ENCODE measurements at regions not wholly inside any gene's neighbourhood (a gene's known extent, or its start where the extent isn't known, plus 50 kb on each side); places are given as distances from the start of the nearest gene placed in this dataset.
A peak's percentile ranks its signal among the peaks of the same experiment; 100 is the strongest.

DNA sequence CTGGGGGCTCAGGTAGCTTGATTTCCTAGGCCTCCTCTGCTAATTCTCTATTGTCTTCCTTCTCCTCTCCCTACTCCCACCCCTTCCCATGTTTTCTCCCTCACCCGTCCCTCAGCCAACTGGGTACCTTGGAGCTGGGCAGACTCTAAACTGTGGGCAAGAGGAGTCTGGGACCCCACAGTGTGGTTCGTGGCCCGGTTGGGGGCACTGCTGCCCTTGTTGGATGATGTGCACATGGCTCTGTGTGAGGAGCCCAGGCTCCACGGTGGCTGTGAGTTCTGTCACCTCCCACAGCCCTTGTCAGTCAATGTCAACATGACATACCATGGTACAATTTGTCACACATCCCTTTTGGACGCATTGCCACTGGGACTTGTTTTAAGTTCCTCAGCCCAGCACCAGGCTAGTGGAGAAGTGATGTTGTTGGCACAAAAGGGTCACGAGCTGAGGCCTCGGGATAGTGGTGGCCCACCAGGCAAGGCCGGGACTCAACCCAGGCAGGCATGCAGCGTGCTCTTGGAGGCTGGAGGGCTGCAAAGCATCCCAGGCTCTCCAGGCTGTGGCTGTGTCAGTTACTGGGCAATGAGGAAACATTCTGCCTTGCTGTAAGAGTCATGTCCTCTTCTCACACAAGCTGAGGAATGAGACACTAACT lies 142.3 kb downstream of the TLE3 start:
- no peak for DNase-seq

DNA sequence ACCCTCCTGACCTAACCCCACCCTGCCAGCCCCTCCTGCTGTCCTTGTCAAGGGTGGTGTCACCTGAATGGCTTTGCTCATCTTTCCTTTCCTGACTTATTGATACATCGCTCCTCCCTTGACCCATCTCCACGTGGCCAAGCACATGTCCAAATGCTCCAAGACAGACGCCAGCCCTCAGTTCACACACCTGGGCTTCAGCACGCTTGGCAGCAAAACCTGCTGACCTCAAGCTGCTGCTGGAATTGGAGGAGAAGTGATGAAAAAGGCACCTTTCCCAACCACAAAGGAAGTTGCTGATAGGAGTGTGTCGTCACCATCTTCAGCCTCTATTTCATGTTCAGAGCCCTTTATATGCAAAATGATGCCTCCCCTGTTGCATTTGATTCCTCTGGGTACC lies 141.3 kb downstream of the TLE3 start:
- DNase-seq, result no peak

DNA sequence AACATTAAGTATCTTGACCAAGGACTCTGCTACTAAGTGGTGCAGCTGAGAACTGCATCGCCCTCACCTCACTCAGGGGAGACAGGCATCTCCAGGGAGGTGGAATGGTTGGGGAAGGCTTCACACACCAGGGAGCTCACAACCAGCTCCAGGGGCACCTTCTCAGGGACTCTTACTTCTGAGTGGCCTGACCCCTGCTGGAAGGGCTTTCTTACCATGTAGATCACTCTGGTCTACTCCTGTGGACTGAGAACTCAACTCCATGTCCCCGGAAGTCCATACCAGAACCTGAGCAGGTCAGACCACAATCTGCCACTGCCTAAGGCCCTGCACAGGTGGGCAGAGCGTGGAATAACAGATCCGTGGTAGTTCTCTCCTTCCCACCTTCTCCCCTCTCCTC lies 140.5 kb downstream of the TLE3 start:
- no peak for DNase-seq

DNA sequence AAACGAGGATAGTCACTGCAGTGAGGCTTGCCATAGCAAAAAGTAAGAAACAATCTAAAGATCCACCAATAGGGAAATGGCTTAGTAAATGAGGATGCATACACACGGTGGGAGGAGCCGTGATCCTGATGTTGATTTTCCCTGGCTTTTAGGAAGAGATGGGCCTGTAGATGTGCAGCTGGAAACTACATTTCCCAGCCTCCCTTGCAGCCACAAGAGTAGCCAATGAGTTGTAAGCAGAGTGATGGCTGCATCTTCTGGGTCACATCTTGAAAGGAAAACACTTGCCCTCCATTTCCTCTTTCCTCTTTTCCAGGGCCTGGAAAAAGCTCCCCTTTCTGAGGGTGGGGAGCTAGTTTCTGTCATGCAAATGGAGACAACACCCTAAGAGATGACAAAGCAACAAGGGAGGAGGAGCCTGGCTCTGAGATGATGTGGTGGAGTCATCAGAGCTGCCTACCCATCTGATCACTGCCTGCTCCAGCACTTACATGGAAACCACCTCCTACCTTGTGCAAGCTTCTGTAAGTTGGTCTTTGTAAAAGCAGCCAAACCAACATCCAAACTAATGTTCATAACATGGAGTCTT lies 139.1 kb downstream of the TLE3 start:
- DNase-seq, result no peak

DNA sequence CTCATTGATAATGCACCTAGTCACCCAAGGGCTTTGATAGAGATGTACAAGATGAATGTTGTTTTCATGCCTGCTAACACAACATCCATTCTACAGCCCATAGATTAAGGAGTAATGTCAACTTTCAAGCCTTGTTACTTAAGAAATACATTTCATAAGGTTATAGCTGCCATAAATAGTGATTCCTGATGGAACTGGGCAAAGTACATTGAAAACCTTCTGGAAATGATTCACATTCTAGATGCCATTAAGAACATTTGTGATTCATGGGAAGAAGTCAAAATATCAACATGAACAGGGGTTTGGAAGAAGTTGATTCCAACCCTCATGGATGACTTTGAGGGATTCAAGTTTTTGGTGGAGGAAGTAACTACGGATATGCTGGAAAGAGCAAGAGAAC lies 135.2 kb downstream of the TLE3 start:
- DNase-seq, result no peak

DNA sequence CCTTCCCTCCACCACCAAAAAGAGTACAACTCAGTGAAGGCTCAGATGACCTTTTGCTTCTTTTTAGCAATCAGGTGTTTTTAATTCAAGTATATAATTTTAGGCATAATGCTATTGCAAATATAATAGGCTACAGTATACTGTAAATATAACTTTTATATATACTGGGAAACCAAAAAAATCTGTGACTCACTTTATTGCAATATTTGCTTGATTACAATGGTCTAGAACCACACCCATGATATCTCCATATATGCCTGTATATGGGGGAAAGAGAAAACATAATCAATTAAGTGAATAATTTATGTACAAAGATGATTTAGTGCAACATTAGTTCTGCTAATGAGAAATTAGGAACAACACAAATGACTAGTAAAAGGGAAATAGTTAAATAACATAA lies 134.3 kb downstream of the TLE3 start:
- no peak for DNase-seq

DNA sequence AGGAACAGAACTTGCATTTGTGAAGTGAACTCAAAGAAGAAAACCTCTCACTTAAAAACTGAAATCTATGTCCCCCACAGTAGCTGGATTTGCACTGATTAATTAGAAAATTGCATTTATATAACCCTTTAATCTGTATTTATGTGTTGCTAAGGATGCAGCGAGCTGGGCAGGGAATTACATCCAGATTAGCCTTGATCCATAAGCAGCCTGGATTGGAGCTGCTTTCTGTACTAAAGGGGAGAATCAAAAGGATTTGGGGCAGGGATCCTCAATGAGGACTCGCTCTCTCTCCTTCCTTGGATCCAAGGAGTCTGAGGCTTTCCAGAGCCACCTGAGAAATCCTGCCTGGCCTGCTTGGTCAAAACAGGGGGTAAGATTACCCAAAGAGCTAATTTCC lies 125.9 kb downstream of the TLE3 start:
- DNase-seq, result no peak

DNA sequence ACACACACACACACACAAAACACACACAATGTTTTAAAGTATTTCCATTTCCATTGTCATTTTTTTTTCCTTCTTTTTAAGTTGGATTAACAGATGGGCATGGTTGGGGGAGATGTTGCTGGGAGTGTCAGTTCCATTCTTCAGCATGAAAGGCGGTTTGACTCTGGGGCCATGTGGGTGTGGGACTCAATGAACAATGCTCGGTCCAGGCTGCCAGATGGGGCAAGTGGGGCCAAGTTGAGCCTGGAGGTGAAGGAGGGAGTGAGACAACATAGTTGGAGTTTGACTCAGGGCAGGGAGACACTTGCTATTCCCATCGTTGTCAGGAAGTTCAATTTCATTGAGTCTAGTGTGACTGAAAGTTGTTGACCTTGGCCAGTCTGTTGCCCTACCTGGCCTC lies 125.3 kb downstream of the TLE3 start:
- DNase-seq, result no peak

DNA sequence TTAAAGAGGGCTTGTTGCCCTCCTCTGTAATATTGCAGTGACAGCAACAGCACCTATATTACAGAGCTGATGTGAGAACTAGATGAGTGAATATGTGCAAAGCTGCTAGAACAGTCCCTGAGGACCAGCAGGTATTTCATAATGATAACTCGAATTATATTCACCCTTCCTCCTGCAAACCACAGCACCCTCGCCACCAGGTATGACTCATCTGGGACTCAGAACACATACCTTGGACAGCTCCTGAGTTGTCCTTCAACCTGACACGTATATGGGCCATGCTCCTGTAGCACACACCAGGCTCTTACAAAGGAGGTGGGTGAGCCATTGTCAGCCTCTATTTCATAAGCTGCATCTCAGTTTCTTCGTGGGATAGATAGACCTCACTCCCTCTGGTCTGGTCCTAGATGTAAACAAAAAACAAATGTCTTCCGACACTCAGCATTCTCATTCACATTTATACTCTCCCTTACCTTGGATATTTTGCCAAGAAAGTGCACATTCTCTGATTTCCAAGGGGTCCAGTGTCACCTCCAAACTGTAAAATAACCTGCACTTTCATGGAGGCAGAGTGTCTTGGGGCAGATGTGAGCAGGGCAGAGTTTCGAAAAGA lies 124.5 kb downstream of the TLE3 start:
- DNase-seq, result peak; percentile 35

DNA sequence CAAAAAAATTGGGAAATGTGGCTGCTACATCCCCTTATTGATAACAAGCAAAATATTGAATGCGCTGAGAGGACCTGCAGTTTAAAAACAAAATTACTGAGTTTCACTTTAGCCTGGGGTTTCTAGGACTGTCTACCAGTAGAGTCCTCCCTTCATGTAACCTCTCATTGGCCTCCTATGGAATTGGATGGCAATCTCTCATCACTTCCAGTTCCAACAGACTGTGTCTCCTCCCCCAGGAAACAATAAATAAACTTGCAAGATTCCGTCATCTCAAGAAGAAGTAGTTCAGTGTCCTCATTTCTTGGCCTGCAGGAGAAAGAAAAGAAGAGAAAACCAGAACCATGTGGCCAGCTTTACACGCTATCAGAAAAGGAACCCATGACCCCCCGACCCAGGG lies 123.8 kb downstream of the TLE3 start:
- DNase-seq, result no peak

DNA sequence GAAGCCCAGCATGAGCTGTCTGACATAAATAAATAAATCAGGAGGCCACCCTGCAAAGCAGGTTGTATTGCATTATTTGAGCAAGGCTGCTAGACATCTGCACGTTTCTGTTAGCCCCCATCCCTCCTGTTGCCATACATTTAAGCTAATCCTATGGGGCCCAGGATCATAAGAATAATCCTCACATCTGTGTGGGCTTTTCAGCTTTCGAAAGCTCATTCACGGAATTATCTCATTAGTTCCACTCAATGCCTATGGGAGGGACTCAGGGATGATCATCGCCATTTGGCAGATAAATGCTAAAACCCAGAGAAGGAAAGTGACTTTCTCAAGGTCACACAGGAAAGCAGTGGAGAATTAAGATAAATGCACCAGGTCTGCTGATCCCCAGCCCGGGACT lies 123.4 kb downstream of the TLE3 start:
- DNase-seq, result peak; percentile 16

DNA sequence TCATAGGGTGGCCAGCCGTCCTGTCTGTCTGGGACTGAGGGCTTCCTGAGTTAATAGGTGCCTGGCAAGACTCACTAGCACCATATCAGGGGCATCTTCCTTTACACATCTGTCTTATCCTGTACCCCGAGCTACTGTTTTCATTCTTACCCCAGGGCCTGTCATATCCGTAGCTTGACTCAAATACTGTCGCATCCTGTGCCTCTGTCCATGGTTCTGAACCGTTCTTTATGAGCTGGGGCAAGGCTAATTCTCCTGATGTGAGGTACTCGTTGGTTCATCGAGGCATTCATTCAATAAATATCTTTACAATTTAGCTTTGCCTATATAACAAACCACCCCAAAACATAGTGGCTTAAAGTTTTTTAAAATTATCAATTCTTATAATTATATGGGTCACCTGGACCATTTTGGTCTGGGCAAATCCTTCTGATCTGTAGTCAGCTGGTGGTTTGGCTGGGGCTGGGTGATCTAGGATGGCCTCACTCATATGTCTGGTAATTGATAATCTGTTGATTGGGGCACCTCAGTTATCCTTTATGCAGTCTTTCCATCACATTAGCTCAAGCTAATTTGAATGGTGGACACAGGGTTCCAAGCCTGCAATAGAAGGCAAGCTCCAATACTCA lies 121.2 kb downstream of the TLE3 start:
- DNase-seq, result peak; percentile 90

DNA sequence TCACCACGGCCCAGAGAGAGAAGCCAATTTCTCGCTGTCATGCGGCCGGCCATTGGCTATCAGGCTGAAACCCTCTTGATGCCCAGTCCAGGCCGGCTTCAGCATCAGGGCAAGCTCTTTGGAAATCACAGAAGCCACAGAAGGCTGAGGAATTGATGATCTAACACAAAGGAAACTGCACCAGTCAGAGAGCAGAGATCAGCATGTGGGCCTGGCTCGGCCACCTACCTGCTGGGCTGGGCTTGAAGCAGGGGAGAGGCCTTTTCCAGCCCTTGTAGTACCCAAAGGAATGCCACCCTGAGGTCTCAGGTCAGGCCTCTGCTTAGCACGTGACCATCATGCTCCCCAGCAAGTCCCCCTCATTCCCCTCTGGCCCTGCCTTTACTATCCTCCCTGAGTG lies 119.1 kb downstream of the TLE3 start:
- DNase-seq, result no peak

DNA sequence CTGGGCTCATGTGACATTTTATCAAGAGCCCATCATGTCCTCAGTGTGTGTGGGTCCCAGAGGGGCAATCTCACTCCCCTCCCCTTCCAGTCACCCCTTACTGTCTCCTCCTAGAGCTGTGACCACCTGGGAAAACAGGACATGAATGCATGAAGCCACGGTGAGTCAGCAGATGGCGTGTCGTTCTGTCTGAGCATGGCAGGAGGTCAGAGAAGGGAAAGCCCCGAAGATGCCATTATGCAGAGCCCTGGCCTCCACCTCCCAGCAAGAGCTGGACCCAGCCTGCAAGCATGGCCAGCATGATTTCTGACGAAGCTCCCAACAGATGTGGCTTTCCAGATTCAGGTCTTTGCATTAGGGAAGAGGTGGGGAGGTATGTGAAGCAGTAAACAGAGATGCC lies 118.5 kb downstream of the TLE3 start:
- DNase-seq, result no peak

DNA sequence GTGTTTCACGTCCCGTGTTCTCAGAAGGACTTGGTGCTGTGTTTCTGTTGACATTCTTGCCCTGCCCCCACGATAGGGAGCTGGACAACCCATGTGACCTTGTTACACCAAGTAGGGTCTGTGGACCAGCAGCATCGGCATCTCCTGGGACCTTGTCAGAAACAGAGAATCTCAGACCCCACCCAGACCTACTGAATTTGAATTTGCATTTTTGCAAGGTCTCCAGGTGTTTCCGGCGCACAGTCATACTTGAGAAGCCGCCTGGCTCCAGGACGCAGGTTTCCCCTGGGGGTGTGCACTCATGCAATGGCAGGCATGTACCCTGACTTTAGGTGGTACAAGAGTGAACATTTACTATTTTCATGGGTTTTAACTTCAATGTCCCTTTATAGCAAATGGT lies 117.9 kb downstream of the TLE3 start:
- DNase-seq, result no peak

DNA sequence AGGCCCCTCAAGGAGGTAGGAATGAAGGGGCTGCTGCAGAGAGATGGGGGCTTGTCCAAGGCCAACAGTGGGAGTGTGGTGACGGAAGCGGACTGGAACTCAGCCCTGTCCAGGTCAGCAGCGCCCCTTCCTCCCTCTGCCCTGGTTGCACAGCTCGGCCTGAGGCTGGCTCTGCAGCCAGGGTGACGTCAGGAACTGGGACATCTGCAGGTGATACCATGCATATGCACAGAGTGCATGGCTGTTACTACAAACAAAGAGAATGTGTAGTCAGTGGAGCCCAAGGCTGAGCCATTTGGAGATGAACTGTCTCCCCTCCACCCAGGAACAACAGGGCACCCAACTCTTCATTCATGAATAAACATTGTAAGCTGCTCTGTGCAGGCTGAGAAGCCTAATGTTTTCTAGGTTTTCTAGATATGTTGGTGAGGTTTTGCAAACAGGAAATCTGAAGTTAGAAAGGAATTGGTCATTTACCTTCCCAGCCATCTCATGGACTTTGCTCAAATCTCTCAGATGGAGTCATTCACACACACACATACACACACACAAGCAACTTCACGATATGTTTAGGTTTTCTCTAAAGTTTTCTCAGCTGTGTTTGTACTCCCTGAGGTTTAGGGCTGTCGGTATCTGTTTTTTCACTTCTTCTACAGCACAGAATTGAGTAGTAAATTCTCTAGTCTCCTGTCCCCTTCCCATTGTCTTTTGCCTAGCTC lies 117.2 kb downstream of the TLE3 start:
- DNase-seq, result no peak

DNA sequence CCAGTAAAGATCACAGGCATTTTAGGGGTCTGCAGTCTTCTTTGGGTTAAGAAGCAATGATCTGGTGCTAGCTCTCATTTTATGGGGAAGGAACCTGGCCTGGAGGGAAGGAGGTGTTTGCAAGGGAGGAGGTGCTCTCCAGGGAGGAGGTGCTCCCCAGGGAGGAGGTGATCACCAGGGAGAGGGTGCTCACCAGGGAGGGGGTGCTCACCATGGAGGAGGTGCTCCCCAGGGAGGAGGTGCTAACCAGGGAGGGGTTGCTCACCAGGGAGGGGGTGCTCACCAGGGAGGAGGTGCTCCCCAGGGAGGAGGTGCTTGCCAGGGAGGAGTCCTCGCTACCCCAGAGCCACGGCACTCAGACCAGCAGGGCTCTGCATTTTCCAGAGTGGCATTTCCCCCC lies 115.7 kb downstream of the TLE3 start:
- no peak for DNase-seq

DNA sequence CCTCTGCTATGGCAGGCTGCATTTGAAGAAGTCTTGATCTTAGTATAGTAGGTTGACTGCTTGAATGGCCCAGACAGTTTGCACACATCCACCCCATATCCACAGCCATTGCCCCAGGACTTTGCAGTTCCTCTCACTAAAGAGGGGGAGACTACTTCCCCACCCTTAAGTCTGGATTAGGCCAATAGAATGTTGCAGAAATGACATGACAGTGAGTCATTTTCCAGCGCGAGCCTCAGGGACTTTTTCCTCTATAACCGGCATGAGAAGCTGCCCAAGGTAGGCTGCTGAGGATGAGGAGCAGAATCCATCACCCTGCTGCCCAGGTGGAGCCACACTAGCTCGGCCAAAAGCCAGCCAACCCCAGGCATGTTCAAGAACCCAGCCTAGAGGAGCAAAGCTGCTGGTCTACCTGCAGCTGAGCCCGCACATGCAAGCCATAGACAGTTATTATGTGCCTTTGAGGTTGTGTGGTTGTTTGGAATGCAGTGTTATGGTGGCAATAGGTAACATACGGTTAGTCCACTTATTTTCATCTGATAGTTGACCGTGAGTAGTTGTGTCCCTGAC lies 113.9 kb downstream of the TLE3 start:
- DNase-seq, result no peak

DNA sequence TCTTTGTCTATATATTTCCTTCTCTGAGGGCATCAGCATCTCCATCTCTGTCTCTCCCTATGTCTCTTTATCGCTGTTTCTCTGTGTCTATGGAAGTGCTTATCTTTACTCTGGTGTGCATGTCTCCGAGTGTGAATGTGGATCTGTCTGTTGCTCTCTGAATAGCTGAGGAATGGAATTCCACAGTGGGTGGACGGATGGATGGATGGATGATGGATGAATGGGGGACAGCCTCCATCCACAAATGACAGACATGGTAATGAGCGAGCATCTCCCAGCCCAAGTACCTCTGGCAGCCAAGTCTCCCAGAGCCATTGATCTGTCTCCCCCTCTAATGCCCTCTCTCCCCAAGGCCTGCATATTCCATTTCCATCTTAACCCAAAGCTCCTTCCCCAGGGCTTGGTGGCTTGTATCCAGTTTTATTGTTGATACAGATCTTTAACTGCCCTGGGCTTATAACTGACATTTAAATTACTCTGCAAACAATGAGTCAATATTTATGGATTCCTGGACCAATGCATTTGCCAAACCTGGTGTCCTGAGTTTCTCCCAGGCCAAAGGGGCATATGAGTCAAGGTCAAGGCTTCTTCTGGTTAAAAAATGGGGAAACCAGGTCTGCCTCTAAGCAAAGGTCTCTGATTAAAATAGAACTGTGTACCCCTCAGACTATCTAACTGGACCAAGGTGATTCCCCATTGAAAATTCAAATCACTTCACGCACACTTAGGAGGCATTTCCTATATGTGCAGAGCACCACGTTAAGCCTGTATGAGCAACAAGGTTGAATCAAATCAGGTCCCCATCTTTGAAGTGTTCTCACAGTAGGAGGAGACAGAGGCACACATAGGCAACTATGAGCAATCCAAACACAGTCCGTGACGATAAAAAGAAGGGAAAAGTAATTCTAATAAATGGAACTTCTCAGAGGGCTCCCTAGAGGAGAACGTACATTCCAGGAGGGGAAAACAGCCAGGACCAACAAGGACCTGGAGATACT lies 109.9 kb downstream of the TLE3 start:
- DNase-seq, result no peak

DNA sequence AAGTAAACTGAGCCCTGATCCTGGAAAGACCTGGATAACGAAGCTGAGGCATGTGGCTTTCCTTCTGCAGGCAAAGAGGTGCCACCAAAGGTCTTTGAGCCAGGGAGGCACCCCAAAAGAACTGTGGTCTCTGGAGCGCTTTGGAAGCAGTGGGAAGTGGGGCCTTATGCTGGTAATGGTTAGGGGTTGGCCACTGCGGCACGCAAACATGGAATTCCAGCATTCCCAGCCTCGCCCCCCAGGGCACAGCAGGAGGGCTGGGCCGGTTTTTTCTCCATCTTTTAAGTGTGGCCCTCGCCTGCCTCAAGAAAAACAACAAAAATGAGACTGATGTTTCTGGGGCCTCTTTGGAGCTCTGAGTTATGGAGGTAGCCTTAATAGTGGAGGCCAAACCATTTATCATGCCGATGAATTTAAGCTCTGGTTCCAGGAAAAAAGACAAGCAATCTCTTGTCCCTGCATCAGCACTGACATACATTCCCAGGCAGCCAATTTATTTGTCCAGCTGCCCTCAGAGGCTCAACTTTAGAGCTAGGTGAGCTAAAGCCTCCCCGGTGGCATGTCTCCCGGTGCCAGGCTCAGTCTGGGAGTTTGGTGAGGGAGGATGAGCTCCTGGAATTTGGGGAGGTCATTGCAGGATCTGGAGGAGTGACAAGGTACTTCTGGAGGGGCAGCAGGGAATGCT lies 109.0 kb downstream of the TLE3 start:
- no peak for DNase-seq

Measured in tongue (tissue), 1 donor.